GM21825 (cell line): ENCODE measurements at regions not wholly inside any gene's neighbourhood (a gene's known extent, or its start where the extent isn't known, plus 50 kb on each side); places are given as distances from the start of the nearest gene placed in this dataset.
A peak's percentile ranks its signal among the peaks of the same experiment; 100 is the strongest.
"Not testable (repeated sequence)": the region's sequence is repeated elsewhere in the genome, so short reads cannot be mapped to it uniquely, and the experiment has no call there.

Experiments used
- ATAC-seq: cut with Tn5 transposase; IDR thresholded peaks from one replicate; pipeline ENCODE4 v1.9.1; 2021; ENCODE audit warnings: mild to moderate bottlenecking, moderate library complexity; ENCODE audit not compliant: unreplicated experiment

DNA sequence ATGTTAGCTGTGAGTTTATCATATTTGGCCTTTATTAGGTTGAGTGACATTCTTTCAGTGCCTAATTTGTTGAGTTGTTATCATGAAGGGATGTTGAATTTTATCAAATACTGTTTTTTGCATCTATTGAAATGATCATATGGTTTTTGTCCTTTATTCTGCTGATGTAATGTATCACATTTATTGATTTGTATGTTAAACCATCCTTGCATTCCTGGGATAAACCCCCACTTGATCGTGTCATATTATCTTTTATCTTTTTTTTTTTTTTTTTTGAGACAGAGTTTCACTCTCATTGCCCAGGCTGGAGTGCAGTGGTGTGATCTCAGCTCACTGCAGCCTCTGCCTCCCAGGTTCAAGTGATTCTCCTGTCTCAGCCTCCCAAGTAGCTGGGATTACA, 51.9 kb upstream of the MFGE8 start:
- not testable (repeated sequence) for ATAC-seq

DNA sequence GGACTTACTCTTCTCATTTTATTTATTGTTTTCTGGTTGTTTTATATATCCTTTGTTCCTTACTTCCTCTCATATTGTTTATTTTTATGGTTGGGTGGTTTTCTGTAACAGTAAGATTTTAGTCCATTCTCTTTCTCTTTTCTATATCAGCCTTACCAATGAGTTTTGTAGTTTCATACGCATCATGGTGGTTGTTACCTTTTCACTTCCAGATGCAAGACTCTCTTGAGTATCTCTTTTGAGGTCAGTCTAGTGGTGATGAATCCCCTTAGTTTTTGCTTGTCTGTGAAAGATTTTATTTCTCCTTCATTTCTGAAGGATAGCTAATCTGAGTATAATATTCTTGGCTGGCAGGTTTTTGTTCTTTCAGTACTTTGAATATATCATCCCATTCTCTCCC, 57.1 kb upstream of the MFGE8 start:
- no peak for ATAC-seq

DNA sequence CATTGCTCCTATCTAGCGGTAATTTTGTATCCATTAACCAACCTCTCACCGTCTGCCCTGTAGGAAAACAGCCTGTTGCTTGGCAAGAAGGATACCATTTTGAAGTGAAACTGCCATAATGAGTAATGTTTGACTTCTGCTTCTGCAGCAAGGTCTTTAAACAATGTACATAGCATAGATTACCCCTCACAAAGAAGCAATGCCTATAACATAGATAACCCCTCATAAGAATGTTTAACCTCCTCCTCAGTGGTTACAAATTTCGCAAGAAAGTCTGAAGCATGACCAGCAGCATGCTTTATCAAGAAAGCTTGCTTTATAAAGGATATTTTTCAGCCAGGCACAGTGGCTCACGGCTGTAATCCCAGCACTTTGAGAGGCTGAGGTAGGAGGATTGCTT, 61.2 kb upstream of the MFGE8 start:
- no peak for ATAC-seq

DNA sequence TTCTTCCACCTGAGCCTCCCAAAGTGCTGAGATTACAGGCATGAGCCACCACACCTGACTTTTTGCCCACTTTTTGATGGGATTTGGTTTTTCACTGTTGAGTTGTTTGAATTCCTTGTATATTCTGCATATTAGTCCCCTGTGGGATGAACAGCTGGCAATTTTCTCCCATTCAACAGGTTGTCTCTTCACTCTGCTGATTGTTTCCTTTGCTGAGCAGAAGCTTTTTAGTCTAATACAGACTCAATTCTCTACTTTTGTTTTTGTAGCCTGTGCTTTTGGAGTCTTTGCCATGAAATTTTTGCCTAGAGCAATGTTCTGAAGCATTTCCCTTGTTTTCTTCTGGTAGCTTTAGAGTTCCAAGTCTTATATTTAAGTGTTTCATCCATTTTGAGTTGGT, 62.7 kb upstream of the MFGE8 start:
- ATAC-seq, result no peak

DNA sequence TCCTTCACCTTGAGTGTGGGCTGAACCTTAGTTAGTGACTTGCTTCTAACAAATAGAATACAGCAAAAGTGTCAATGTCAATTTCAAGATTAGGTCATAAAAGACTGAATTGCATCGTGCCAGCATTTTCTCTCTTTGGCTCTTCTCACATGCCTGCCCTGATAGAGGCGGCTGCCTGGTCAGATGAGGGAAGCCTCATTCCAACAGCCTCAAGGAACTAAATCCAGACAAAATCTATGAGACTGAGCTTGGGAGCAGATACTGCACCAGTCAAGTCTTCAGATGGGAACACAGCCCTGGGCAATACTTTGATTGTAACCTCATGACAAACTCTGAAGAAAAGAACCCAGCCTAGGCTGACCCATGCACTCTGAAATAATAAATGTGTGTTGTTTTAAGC, 63.5 kb upstream of the MFGE8 start:
- ATAC-seq, result no peak

DNA sequence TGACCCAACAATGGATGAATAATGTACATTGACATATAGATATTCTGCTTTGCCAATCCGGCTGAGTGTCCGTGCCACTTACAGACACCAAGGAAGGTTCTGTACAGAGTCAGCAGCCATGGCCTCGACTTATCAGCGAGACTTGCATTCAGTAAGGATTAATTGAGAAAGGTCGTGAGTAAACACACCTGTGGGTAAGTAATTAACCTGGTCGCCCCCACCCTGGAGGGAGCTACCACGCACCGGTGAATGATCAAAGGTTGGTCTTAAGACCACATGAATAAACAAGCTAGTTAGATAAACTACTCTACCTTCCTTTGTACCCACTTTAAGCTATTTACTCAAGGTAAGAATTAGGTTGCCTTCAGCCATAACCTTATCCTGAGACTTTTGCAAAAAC, 66.5 kb upstream of the MFGE8 start:
- ATAC-seq, result no peak

DNA sequence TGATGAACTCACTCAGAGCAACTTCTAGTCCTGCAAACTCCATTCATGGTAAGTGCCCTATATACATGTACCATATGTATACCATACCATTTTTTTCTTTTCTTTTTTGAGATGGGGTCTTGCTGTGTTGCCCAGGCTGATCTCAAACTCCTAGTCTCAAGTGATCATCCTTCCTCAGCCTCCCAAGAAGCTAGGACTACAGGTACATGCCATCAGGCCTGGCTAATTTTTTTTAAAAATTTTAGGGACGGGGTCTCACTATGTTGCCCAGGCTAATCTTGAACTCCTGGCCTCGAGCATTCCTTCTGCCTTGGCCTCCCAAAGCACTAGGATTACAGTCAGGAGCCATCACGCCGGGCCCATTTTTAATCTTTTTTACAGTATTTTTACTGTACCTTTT, 67.3 kb upstream of the MFGE8 start:
- no peak for ATAC-seq

DNA sequence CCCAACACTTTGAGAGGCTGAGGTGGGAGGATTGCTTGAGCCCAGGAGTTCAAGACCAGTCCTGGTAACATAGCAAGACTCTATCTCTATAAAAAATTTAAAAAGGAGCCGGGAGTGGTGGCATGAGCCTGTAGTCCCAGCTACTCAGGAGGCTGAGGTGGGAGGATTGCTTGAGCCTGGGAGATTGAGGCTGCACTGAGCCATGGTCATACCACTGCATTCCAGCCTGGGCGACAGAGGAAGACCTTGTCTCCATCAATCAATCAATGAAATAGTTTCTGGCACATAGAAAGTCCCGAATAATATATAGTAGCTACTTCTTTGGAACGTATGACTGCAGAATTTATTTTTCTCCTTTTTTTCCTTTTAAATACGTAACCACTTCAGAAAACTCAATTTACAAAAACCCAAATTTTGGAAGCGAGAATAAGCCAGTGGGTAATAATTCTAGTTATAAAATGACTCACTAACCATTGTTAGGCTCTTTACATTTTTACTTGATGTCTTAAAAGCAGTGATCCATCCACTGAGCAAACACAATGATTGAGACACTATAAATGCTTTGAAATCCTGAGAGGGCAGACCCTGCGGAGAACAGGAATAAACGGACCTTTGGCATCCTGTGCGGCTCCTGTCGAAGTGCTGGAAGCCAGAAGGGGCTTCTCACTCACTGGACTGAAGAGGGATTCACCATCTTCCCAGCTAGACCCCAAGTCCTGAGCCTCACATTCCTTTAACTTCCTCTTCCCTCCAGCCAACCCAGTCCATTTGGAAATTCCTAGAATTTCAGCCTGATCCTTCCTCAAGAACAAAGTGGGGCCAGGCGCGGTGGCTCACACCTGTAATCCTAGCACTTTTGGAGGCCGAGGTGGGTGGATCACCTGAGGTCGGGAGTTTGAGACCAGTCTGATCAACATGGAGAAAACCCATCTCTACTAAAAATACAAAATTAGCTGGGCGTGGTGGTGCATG, 68.4 kb upstream of the MFGE8 start:
- ATAC-seq, result no peak

DNA sequence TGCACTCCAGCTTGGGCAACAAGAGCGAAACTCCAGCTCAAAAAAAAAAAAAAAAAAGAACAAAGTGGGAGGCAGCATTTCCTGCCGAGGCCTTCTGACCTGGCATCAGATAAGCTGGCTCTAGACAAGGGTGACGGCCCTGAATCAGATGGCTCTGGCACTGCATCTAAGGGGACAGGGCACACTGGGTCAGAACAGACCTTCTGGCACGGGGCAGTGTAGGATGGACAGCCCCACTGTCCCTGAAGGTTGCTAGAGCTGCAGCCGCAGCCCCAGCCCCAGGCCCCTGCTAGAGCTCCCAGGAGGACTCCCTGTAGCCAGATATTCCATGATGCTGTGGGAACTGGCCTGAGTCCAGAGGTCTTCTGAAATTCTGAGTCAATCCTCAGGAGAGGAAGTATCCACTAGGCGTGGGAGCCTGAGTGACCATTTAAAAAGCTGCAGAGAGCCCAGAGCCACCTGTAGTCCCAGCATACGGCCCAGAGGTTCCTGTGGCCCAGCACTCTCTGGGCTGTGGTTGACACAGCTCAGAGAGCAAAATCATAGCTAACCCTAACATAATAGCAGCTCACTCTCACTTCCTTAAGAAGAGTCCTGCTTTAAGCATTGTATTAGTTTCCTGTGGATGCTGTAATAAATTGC, 69.2 kb upstream of the MFGE8 start:
- peak; percentile 99 for ATAC-seq

DNA sequence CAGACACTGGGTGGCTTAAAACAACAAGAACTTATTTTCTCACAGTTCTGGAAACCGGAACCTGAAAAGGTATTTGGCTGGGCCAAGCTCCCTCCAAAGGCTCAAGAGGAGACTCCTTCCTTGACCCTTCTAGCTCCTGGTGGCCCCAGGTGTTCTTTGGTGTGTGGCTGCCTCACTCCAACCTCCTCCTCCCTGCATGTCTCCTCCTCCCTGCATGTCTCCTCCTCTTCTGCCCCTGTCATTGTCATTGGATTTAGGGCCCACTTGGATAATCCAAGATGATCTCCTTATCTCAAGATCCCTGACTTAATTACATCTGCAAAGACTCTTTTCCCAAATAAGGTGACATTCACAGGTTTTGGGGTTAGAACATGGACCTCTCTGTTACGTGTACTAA, 69.8 kb upstream of the MFGE8 start:
- no peak for ATAC-seq

DNA sequence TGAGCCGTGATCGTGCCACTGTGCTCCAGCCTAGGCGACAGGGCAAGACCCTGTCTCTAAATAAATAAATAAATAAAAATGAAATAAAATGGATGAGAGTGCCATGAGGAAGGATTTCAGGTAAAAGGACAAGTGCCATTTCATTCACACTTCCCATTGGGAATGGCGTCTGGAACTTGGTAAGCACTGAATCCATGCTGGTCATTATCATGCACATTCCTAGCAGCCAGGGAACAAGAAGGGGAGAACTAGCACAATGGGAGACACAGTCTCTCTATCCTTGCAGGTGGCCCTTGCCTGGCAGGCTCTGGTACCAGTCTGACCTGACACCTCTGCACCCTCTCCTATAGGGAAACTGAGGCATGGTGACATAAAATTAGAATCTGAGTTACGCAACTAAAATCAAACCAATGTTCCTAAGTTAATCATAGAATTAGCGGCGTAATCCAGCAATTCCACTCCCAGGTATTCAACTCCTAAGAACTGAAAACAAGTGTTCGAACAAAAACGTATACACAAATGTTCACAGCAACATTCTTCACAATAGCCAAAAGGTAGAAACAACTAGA, 70.8 kb upstream of the MFGE8 start:
- no peak for ATAC-seq

DNA sequence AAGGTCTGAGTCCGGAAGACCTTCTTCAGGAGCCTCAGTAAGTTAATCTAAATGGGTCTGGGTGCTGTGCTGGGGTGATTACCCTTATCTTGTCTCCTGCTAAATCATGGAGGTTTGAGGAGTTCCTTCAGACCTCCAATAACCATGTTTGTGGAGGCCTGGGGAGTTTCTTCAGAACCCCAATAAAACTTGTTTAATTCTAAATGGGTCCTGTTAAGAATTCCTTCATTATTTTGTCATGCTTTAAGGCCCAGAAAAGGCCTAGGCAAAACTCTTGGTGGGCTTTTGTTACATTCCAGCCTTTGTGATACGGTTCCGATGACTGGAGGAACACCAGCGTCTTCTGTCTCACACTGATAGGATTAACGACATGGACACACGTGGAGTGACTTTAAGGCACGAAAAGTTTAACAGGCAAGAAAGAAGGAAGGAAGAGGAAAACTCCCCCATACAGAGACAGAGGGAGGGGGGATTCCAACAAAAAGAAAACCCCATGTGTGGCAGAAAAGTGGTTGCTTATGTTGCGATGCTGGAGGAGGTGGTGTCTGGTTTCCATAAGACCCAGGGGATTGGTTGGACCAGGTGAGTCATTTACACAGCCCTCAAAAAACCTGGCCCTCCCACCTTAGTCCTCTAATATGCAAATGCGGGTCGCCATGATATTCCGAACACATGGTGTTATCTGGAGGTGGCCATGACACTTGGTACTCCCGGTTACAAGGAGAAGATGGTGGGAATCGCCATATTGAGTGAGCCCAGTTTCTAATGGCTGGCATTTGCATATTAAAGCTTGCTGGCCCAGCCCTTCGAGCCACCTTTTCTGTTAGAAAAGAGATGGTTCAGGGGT, 72.6 kb upstream of the MFGE8 start:
- no peak for ATAC-seq

DNA sequence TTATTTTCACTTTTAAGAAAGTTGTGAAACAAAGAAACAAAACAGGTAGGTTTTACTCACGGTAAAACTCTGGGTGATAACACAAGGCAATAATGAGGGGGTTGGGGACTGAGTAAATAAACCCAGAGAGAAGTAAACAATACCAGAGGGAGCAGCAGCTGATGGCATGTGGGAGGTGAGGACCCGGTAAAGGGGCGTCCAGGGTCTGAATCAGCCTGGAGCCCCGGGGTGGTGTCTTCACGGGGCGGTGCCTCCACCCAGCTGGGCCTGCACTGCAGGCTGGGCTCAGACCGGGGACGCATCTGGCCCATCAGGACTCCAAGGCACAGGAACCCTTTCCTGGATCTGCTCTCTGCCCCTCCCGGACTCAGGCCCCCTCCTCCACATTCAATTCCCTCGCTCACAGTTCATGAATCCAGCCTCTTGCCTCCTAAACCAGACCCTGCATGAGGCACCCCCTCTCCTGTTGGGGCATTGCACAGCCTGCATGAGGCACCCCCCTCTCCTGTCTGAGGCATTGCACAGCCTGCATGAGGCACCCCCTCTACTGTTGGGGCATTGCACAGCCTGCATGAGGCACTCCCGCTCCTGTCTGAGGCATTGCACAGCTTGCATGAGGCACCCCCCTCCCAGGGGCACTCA, 73.9 kb upstream of the MFGE8 start:
- ATAC-seq, result no peak

DNA sequence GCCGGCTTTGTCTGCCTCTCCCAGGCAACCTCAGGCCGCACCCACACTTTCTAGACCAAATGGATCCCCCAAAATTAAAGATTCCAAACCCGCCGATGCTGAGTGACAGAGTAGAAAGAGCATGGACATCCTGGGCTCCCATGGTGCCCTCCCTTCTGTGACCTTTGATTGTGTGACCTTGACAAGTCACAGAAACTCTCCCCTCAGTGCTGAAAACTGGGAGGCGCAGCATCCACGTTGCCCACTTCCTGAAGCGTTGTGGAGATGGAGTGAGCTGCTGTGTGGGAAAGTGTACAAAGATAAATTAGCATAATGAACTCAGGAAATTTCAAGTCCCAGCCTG, 74.4 kb upstream of the MFGE8 start:
- ATAC-seq, result no peak

DNA sequence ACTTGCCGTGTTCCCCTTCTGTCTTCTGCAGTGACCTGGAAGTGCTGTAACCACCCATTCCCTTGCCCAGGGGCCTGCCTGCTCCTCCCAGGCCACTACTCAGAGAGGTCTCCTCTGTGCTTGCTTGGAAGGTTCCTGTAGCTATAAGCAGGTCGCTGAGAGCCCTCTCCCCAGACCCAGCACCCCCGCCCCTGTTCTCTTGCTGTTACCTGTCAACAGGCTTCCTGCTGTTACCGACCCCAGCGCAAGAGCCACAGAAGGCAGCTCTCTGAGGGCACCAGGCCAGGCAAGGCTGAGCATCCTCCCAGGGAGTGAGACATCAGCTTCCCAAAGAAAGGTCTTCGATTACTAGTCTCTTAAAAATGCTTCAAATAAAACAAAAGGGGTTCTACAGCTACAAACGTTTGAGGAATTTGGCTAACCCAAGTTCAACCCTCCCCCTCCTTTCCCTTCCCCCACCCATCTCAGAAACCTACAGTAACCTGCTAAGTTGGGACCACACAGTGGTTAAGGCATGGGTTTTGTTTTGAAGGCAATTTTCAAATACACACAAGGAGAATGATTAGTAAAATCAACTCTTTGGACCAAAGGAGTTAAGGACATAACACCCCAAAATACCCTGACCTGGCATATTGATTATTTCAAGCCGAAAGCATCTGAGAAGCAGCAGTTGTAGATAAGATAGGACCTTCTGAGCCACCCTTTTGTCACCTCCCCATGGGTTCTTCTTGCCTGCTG, 74.9 kb upstream of the MFGE8 start:
- no peak for ATAC-seq

DNA sequence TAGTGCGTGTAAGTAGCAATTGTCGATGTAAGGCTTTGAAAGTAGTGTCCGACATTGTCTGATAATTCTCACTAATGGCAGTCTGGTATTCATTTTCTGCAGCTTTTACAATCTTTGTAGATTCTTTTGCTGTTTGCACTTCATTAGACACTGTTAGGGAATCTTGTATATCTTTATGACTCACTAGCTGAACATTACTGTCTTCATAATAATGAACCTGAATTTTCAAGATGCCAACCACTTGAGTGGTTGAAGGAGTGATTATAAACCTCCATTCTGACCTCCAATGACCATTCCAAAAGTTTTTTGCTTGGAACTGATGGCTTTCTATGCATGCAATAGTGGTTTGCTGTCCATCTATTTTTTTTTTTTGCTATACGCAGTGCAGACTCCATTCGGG, 76.4 kb upstream of the MFGE8 start:
- ATAC-seq, result no peak

DNA sequence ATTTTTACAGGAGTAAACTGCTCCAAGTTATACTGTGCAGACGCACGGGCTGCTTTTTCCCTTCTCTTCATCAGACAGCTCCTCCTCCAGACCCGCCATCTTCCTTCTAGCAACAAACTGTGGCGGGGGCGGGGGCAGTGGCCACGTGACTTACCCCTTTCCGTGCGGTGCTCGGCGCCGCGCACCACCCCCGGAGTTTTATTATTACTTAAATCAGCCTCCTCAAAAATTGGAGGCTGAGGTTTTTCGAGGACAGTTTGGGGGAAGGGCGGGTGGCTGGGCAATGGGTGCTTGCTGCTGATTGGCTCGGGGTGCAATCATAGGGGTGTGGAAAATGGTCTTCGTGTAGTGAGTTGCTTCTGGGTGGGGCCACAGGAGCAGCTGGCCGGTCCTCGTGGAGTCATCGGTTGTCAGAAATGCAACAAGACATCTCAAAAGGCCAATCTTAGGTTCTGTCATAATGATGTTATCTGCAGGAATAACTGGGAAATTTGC, 77.1 kb upstream of the MFGE8 start:
- no peak for ATAC-seq

DNA sequence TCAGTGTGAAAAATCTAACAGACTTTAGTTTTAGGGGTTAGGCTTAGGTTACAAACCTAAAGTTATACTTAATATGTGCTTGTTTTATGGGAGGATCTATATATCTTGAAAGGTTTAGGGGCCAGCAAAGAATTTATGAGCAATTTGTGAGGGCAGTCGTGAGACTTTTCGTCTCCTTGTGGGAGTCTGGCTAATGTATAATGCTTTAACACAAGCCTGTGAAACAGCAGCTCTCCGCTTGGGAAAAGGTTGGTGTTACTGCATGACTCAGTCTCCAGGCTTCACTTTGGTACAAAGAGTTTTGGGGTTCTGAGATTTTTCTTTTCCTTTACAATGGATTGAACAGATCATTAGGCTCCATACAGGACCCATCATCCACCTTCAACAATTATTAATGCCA, 79.0 kb upstream of the MFGE8 start:
- ATAC-seq, result no peak

DNA sequence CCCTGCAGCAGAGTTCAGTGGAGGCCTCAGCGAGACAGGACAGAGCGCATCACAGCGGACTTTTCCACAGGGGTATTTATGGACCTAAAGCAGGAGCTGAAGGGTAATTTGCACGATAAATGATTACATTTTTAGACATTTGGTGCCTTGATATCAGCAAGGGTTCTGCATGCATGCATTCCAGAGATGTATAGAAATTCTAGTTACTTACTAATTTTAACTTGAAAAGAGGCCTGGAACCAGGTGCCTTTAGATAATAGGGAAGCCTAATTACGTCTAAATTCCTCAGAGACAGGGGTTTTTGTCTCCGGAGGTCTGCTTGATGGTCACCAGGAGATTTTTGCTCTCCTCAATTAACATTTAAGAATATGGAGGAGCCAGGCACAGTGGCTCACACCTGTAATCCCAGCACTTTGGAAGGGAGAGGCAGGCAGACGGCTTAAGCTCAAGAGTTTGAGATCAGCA, 79.8 kb upstream of the MFGE8 start:
- no peak for ATAC-seq

DNA sequence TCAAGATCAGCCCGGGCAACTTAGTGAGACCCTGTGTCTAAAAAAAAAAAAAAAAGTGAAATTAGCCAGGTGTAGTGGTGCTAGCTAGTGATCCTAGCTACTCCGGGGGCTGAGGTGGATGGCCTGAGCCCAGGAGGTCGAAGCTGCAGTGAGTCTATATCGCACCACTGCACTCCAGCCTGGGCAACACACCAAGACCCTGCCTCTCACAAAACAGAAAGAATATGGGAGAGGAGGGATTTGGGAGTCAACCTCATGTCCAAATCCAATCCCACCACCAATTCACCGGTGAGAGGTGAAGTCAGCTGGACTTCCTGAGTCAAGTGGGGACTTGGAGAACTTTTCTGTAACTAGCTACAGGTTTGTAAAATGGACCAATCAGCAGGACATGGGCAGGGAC, 80.5 kb upstream of the MFGE8 start:
- ATAC-seq, result no peak
